Thoracic aorta (tissue), 2 donors: ENCODE measurements at regions not wholly inside any gene's neighbourhood (a gene's known extent, or its start where the extent isn't known, plus 50 kb on each side); places are given as distances from the start of the nearest gene placed in this dataset.

Source experiments
- ATAC-seq: fragments of 150-250 bp; one replicate; pipeline ENCODE4 v1.8.0; 2017; ENCODE audit warnings: low read depth; ENCODE audit not compliant: insufficient number of reproducible peaks, low FRiP score
- DNase-seq: peaks from one replicate; pipeline ENCODE4 v3.0.0-alpha.2; 2020; ENCODE audit warnings: low spot score
- H3K27ac ChIP-seq, 2 donors: fragments of 200-600 bp; sonication (generic); 1 replicate in 1 of 2; 2 replicates in 1 of 2; pipeline ENCODE4 v1.5.1; 2016; ENCODE audit warnings: mild to moderate bottlenecking in 2 of 2, moderate library complexity in 2 of 2
- H3K27me3 ChIP-seq: fragments of 200-600 bp; sonication (generic); replicated peaks from 2 replicates; pipeline ENCODE4 v1.6.0; 2016; ENCODE audit warnings: mild to moderate bottlenecking; ENCODE audit not compliant: insufficient read depth
- H3K36me3 ChIP-seq: fragments of 200-600 bp; sonication (generic); one replicate; pipeline ENCODE4 v1.5.1; 2016
- H3K4me1 ChIP-seq, 2 donors: fragments of 200-600 bp; sonication (generic); 1 replicate in 1 of 2; 2 replicates in 1 of 2; pipeline versions ENCODE4 v1.5.1 to v1.6.0; 2016; ENCODE audit warnings: low read depth in 2 of 2, mild to moderate bottlenecking in 1 of 2; ENCODE audit not compliant: control insufficient read depth in 1 of 2
- H3K4me3 ChIP-seq: fragments of 200-600 bp; sonication (generic); 2 replicates; pipeline ENCODE4 v1.5.1; 2016; ENCODE audit warnings: mild to moderate bottlenecking
- H3K9me3 ChIP-seq: fragments of 200-600 bp; sonication (generic); 2 replicates; pipeline ENCODE4 v1.5.1; 2016
- TF ChIP-seq, protein P1 (sequence below): fragments of 200-600 bp; sonication (generic); IDR thresholded peaks from one replicate; pipeline ENCODE4 v1.5.1; 2019; ENCODE audit warnings: antibody characterized with exemption

DNA sequence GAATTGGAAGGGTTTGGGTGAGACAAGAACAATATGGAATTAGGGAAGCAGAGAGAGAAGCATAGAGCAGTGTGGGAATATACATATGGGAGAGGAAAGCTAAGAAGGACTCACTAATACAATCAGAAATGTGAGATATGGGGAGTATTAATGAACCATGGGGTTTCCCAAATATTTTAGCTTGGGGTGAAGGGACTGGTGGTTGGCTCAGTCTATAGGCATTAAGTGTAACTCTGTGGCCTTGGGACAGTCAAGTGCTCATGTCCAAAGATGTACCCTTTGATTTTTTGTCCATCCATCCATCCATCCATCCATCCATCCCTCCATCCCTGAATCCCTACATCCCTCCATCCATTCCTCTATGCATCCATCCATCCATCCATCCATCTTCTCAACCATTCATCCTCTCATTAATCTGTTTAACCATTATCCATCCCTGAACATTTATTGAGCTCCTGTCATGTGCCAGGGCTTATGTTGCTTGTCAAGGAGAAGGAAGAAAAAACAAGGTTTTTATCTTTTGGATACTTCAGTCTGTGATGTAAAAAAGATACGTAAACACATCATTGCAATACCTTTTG lies 263.4 kb upstream of the CHD6 start:
- ATAC-seq (no peak), DNase-seq (no peak)
- H3K4me1 ChIP-seq, result no peaks in the 10 kb centered on the region
- H3K27ac ChIP-seq, result no peak overlapping the region
- TF ChIP-seq, protein P1, sequence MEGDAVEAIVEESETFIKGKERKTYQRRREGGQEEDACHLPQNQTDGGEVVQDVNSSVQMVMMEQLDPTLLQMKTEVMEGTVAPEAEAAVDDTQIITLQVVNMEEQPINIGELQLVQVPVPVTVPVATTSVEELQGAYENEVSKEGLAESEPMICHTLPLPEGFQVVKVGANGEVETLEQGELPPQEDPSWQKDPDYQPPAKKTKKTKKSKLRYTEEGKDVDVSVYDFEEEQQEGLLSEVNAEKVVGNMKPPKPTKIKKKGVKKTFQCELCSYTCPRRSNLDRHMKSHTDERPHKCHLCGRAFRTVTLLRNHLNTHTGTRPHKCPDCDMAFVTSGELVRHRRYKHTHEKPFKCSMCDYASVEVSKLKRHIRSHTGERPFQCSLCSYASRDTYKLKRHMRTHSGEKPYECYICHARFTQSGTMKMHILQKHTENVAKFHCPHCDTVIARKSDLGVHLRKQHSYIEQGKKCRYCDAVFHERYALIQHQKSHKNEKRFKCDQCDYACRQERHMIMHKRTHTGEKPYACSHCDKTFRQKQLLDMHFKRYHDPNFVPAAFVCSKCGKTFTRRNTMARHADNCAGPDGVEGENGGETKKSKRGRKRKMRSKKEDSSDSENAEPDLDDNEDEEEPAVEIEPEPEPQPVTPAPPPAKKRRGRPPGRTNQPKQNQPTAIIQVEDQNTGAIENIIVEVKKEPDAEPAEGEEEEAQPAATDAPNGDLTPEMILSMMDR, result no peak
- no peaks in the 10 kb centered on the region for H3K9me3 ChIP-seq
- H3K4me3 ChIP-seq, result no peak overlapping the region
- no peaks in the 10 kb centered on the region for H3K36me3 ChIP-seq
- no peaks in the 10 kb centered on the region for H3K27me3 ChIP-seq

DNA sequence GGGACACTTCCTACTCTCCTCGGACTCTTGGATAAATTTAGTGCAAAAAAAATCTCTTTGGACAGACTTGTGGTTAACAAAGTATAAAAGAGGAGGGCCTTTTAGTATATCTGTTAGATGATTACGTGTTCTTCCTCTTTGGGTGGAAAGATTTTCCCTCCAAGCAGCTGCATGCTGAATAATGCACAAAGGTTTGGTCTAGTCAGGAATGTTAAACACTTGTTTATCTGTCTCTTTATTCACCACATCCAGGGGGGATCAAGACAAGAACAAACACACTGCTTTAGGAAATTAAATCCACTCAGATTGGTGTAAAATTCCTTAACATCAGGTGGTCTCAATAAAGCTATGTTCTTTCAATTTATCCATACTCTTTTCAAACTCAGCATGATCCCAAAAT lies 260.9 kb upstream of the CHD6 start:
- H3K27ac ChIP-seq, result no peak overlapping the region
- H3K27me3 ChIP-seq, result no peaks in the 10 kb centered on the region
- ATAC-seq (no peak), DNase-seq (no peak)
- H3K36me3 ChIP-seq, result no peaks in the 10 kb centered on the region
- TF ChIP-seq, protein P1, result no peak
- H3K4me3 ChIP-seq, result no peak overlapping the region
- H3K9me3 ChIP-seq, result no peaks in the 10 kb centered on the region
- no peaks in the 10 kb centered on the region for H3K4me1 ChIP-seq

DNA sequence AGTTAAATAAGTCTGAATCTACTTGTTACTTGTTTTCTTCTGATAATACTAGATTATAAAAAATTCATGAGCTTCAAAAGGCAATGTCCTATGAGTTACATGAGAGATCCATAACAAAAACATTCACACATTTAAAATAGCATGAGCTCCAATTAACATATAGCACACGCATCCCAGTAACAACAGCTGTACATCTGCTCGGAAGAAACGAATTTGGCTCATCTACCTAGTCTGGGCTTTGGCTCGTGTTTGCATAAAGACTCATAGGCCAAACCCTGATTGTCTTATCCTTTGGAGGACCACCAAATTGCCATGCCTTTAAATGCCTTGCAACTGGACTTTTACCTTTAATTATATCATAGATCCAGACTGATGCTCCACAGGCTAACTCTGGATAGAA lies 259.7 kb upstream of the CHD6 start:
- Histone ChIP-seq H3K4me1 (no peaks in the 10 kb centered on the region), H3K9me3 (no peaks in the 10 kb centered on the region), H3K27ac (no peak overlapping the region), H3K4me3 (no peak overlapping the region), H3K36me3 (no peaks in the 10 kb centered on the region), H3K27me3 (no peaks in the 10 kb centered on the region)
- TF ChIP-seq, protein P1, result no peak
- no peak for DNase-seq
- ATAC-seq, result no peak

DNA sequence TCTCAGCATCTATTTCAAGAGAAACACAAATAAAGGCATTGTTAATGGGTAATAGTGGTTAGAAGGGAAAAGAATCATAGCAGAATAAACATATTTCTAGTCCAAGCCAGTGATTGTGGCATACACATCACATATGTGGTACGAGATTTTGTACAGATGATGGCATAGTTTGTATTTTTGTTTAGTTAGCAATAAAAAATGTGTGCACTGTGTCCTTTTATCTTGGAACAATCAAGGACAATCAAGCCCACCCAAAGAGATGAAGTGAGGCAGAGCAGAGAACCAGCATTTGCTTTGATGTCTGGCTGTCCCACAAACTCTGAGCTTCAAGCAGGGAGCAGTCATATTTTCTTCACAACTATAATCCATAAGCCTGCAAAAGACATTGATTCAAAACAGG lies 256.5 kb upstream of the CHD6 start:
- DNase-seq, result no peak
- H3K9me3 ChIP-seq, result no peaks in the 10 kb centered on the region
- no peak for ATAC-seq

DNA sequence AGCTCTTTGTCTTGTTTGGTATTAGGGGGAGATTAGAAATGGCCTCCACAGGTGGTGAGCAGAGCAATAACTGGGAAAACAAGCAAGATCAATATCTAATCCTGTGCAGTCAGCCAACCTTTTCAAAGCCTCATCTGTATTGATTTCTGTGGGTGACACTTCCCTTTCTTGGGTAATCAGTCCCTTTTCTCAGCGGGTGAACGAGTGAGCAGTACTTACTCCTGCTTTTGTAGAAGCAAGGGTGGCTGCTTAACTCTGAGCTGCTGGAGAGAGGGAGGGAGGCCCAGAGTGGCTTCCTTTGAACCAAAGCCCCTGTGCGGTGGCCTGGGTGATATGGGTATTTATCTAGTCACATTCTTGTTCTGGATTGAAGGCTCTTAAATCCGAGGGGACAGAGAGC lies 254.8 kb upstream of the CHD6 start:
- TF ChIP-seq, protein P1, result no peak
- DNase-seq (no peak), ATAC-seq (no peak)
- Histone ChIP-seq H3K27ac (no peak overlapping the region), H3K9me3 (no peaks in the 10 kb centered on the region), H3K36me3 (no peaks in the 10 kb centered on the region), H3K4me1 (no peaks in the 10 kb centered on the region), H3K27me3 (no peaks in the 10 kb centered on the region), H3K4me3 (no peak overlapping the region)

More for the DNA sequence above, 256.5 kb upstream of the CHD6 start:
- Histone ChIP-seq H3K36me3 (no peaks in the 10 kb centered on the region), H3K27me3 (no peaks in the 10 kb centered on the region), H3K4me1 (no peaks in the 10 kb centered on the region), H3K27ac (no peak overlapping the region), H3K4me3 (no peak overlapping the region)
- TF ChIP-seq, protein P1, result no peak
